ENCODE measurements at regions not wholly inside any gene's neighbourhood (a gene's known extent, or its start where the extent isn't known, plus 50 kb on each side); places are given as distances from the start of the nearest gene placed in this dataset.

DNA sequence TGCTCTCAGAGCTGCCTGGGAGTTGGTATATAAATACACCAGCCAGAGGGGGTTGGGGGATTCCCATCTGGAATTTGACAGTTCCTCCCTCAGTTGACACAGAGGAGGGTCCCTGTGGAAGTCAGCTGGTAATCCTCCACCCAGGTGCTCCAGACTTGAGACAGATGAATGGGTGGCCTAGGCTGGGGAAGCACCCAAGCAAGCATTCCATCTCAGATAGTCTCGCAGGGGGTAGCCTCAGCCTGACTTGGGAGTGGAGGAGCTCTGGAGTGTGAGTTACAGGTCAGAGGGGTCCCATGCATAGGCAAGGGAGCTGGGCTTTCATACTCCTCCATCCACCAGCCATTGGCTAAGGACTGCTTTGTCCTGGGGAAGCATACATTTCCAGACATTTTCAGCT, 229.3 kb upstream of the BCOR start:
- H3K9me3 ChIP-seq (ENCODE audit: control insufficient read depth, low read length) = peaks cover 9% of the 10 kb centered on the region
- H3K9ac ChIP-seq (ENCODE audit: low read length) = no peak overlapping the region
- no peak for DNase-seq (ENCODE audit: low read depth)
- H3K27me3 ChIP-seq (replicated peaks; ENCODE audit: control insufficient read depth, insufficient read depth, low read length) = peaks cover 31% of the 10 kb centered on the region
- H3K36me3 ChIP-seq (ENCODE audit: control insufficient read depth, insufficient read depth, low read length, severe bottlenecking) = no peaks in the 10 kb centered on the region
- H3K4me3 ChIP-seq (ENCODE audit: low read length) = no peak overlapping the region
- no peaks in the 10 kb centered on the region for H3K4me1 ChIP-seq (ENCODE audit: control insufficient read depth, insufficient read depth, low read length)

DNA sequence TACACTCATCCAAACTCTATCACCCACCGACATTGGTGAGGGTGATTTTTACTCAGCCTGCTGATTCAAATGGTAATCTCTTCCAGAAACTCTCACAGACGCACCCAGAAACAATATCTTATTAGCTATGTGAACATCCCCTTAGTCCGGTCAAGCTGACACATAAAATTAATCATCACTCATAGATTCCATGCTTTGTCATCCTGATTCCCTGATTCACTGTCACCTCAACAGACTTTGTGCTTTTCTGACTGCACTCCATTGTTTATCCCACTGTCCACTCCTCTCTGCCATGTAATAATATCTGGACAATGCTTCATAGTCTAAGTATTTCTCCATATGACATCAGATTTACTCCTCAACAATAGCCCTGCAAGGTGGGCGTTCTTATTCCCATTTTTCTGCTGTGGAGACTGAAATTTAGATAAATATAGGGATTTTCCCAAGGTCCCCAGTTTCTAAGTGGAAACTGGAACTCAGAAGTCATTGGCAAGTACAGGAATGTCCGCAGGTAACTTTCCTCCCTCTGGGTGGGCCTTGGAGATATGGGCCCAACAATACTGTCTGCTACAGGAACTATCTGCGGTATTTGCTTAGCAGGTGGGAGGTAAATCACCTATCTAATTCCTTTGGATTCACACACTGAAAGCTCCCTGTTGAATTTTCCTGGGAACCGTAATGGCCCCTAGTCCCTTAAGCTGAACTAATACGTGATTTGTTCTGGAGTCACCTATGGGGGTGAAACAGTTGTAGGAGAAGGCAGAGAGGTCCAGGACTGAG, 228.6 kb upstream of the BCOR start:
- Histone ChIP-seq H3K36me3 (ENCODE audit: control insufficient read depth, insufficient read depth, low read length, severe bottlenecking) (no peaks in the 10 kb centered on the region), H3K9ac (ENCODE audit: low read length) (no peak overlapping the region), H3K4me1 (ENCODE audit: control insufficient read depth, insufficient read depth, low read length) (no peaks in the 10 kb centered on the region), H3K9me3 (ENCODE audit: control insufficient read depth, low read length) (peaks cover 16% of the 10 kb centered on the region), H3K27me3 (replicated peaks; ENCODE audit: control insufficient read depth, insufficient read depth, low read length) (peaks cover 32% of the 10 kb centered on the region), H3K4me3 (ENCODE audit: low read length) (no peak overlapping the region)
- no peak for DNase-seq (ENCODE audit: low read depth)

DNA sequence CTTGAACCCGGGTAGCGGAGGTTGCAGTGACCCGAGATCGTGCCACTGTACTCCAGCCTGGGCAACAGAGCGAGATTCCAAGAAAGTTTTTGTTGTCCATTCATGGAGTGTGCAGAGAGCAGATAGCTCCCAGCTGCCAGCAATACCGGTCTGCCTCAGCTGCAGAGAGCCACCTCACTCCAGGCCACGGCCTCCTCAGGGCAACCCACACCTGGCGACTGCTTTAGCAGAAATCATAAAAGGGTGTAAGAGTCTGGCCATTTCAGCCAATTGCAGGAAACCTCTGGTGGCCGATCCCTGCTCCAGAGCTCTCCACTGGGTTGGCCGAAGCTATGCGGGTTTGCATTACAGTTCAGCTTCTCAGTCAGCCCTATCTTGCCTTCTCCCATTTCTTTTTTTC, 227.4 kb upstream of the BCOR start:
- H3K36me3 ChIP-seq (ENCODE audit: control insufficient read depth, insufficient read depth, low read length, severe bottlenecking) = no peaks in the 10 kb centered on the region
- H3K9me3 ChIP-seq (ENCODE audit: control insufficient read depth, low read length) = peaks cover 28% of the 10 kb centered on the region
- H3K9ac ChIP-seq (ENCODE audit: low read length) = no peak overlapping the region
- DNase-seq (ENCODE audit: low read depth) = no peak
- H3K27me3 ChIP-seq (replicated peaks; ENCODE audit: control insufficient read depth, insufficient read depth, low read length) = peaks cover 35% of the 10 kb centered on the region
- no peak overlapping the region for H3K4me3 ChIP-seq (ENCODE audit: low read length)
- H3K4me1 ChIP-seq (ENCODE audit: control insufficient read depth, insufficient read depth, low read length) = no peaks in the 10 kb centered on the region

DNA sequence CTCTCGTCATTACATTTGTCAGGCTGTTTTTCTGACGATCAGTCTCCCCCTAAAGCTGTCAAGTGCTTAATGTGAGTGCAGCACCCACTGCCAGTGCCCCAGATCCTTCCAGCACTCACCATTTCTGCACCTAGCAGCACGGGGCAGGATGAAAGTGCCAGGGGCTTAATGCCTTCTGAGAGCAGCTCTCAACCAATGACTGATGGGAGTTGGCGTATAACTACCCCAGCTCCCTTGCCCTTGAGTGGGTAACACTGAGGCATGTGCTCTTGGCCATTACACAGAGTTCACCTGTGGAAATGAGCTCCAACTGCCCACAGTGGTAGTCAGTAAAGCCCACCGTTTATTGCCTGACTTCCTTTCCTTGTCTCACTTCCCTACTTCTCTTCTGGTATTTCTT, 226.2 kb upstream of the BCOR start:
- no peaks in the 10 kb centered on the region for H3K36me3 ChIP-seq (ENCODE audit: control insufficient read depth, insufficient read depth, low read length, severe bottlenecking)
- no peak overlapping the region for H3K9ac ChIP-seq (ENCODE audit: low read length)
- no peaks in the 10 kb centered on the region for H3K4me1 ChIP-seq (ENCODE audit: control insufficient read depth, insufficient read depth, low read length)
- DNase-seq (ENCODE audit: low read depth) = no peak
- H3K9me3 ChIP-seq (ENCODE audit: control insufficient read depth, low read length) = peaks cover 35% of the 10 kb centered on the region
- H3K4me3 ChIP-seq (ENCODE audit: low read length) = no peak overlapping the region
- H3K27me3 ChIP-seq (replicated peaks; ENCODE audit: control insufficient read depth, insufficient read depth, low read length) = peaks cover 27% of the 10 kb centered on the region

DNA sequence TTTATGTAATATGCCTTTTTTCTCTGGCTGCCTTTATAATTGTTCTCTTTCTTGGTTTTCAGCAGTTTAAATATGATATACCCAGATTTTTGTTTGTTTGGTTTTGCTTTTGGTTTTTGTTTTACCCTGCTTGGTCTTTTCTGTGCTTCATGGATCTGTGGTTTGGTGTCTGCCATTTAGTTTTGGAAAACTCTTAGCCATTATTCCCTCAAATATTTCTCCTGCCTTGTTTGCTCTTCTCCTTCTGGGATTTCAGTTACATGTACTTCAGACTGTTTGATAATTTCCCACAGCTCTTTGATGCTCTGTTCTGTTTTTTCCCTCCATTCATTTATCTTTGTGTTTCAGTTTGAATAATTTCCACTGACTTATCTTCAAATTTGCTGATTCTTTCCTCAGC, 223.1 kb upstream of the BCOR start:
- no peaks in the 10 kb centered on the region for H3K36me3 ChIP-seq (ENCODE audit: control insufficient read depth, insufficient read depth, low read length, severe bottlenecking)
- H3K4me1 ChIP-seq (ENCODE audit: control insufficient read depth, insufficient read depth, low read length) = no peaks in the 10 kb centered on the region
- no peak for DNase-seq (ENCODE audit: low read depth)
- peaks cover 23% of the 10 kb centered on the region for H3K27me3 ChIP-seq (replicated peaks; ENCODE audit: control insufficient read depth, insufficient read depth, low read length)
- H3K9ac ChIP-seq (ENCODE audit: low read length) = no peak overlapping the region
- peaks cover 63% of the 10 kb centered on the region for H3K9me3 ChIP-seq (ENCODE audit: control insufficient read depth, low read length)
- H3K4me3 ChIP-seq (ENCODE audit: low read length) = no peak overlapping the region

DNA sequence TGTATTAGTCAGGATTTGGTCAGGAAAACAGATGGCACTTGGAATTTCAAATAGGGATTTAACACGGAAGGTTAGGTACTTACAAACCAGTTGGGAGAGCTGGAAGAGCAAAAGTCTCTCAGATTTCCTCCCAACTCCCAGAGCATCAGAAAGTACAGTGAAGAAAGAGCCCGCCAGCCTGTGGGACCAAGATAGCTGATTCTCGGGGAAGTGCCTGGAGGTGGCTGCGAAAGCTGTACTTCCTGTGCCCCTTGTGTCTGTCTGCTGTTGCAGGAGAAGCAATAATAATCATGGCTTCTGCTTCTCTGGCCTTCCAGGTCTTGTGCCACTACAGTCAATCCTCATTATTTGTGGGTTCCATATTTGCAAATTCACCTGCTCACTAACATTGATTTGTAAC, 221.0 kb upstream of the BCOR start:
- H3K9me3 ChIP-seq (ENCODE audit: control insufficient read depth, low read length) = peaks cover 79% of the 10 kb centered on the region
- peaks cover 23% of the 10 kb centered on the region for H3K27me3 ChIP-seq (replicated peaks; ENCODE audit: control insufficient read depth, insufficient read depth, low read length)
- H3K4me3 ChIP-seq (ENCODE audit: low read length) = no peak overlapping the region
- H3K4me1 ChIP-seq (ENCODE audit: control insufficient read depth, insufficient read depth, low read length) = no peaks in the 10 kb centered on the region
- no peak for DNase-seq (ENCODE audit: low read depth)
- no peak overlapping the region for H3K9ac ChIP-seq (ENCODE audit: low read length)
- H3K36me3 ChIP-seq (ENCODE audit: control insufficient read depth, insufficient read depth, low read length, severe bottlenecking) = no peaks in the 10 kb centered on the region

DNA sequence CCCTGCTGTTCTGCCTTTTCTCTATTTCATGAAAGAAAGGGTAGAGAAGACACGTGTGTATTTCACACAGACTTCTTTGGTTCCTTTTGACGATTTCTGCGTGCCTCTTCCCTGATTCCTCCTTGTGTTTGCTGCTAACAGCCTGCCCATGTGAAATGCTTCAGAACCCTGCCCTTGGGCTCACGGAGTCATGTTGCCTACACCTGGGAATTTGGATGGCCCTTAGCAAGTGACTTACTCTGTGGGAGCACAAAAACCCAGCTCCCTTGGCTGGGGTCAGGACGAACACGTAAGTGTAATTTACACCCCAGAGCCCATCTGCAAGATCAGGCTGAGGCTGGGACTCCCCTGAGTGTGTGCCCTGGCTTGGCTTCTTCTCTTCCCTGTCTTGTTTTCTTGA, 220.3 kb upstream of the BCOR start:
- no peak overlapping the region for H3K9ac ChIP-seq (ENCODE audit: low read length)
- H3K4me1 ChIP-seq (ENCODE audit: control insufficient read depth, insufficient read depth, low read length) = no peaks in the 10 kb centered on the region
- no peak for DNase-seq (ENCODE audit: low read depth)
- H3K9me3 ChIP-seq (ENCODE audit: control insufficient read depth, low read length) = peaks cover 84% of the 10 kb centered on the region
- H3K36me3 ChIP-seq (ENCODE audit: control insufficient read depth, insufficient read depth, low read length, severe bottlenecking) = no peaks in the 10 kb centered on the region
- peaks cover 27% of the 10 kb centered on the region for H3K27me3 ChIP-seq (replicated peaks; ENCODE audit: control insufficient read depth, insufficient read depth, low read length)
- H3K4me3 ChIP-seq (ENCODE audit: low read length) = no peak overlapping the region

DNA sequence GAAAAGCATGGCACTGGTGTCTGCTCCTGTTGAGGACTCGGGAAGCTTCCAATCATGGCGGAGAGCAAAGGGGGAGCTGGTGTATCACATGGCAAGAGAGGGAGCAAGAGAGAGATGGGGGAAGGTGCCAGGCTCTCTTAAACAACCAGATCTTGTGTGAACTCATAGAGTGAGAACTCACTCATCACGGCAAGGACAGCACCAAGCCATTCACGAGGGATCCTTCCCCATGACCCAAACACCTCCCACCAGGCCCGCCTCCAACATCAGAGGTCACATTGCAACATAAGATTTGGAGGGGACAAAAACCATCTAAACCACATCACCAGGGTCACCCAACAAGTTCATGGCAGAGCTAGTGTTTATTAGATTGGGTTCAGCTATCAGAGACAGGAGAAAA, 218.7 kb upstream of the BCOR start:
- no peak for DNase-seq (ENCODE audit: low read depth)
- no peak overlapping the region for H3K4me3 ChIP-seq (ENCODE audit: low read length)

DNA sequence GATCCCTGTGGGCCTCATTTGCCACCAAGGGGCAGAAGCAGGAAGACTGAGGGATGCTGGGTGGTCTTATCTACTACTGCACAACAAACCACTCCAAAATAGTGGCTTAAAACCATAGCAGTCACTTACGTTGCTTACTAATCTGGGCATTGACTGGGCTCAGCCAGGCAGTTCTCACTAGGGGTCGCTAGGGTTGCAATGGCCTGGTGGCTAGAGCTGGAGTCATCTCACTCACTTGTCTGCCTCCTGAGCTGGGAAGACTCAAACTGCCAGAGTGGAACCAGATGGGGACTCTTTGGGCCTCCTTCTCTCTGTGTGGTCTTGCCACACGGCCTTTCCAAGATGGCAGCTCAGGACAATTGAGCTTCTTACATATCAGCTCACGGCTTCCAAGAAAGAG, 216.3 kb upstream of the BCOR start:
- Histone ChIP-seq H3K4me3 (ENCODE audit: low read length) (no peak overlapping the region), H3K27me3 (replicated peaks; ENCODE audit: control insufficient read depth, insufficient read depth, low read length) (peaks cover 32% of the 10 kb centered on the region), H3K9ac (ENCODE audit: low read length) (no peak overlapping the region), H3K4me1 (ENCODE audit: control insufficient read depth, insufficient read depth, low read length) (no peaks in the 10 kb centered on the region), H3K9me3 (ENCODE audit: control insufficient read depth, low read length) (peaks cover 57% of the 10 kb centered on the region), H3K36me3 (ENCODE audit: control insufficient read depth, insufficient read depth, low read length, severe bottlenecking) (no peaks in the 10 kb centered on the region)
- DNase-seq (ENCODE audit: low read depth) = no peak

More for the DNA sequence above, 218.7 kb upstream of the BCOR start:
- Histone ChIP-seq H3K4me1 (ENCODE audit: control insufficient read depth, insufficient read depth, low read length) (no peaks in the 10 kb centered on the region), H3K36me3 (ENCODE audit: control insufficient read depth, insufficient read depth, low read length, severe bottlenecking) (no peaks in the 10 kb centered on the region), H3K9ac (ENCODE audit: low read length) (no peak overlapping the region), H3K27me3 (replicated peaks; ENCODE audit: control insufficient read depth, insufficient read depth, low read length) (peaks cover 36% of the 10 kb centered on the region), H3K9me3 (ENCODE audit: control insufficient read depth, low read length) (peaks cover 77% of the 10 kb centered on the region)

DNA sequence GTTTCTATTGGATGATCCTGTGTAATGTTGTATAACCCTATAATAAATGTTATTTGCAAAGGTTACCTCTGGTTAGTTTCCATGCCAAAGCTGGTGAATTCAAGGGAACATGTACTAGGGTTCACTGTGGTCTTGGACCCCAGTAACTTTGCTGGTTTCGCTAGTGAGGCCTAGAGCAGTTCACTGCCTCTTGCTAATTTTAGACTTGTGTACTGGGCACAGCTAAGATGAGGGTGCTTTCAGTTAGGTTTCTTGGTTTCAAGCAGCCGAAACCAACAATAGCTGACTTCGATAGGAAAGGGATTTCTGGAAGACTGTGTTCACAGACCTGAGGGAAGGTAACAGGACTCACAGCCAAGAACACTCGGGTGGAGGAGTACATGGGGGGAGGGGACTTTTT, 215.5 kb upstream of the BCOR start:
- Histone ChIP-seq H3K36me3 (ENCODE audit: control insufficient read depth, insufficient read depth, low read length, severe bottlenecking) (no peaks in the 10 kb centered on the region), H3K9me3 (ENCODE audit: control insufficient read depth, low read length) (peaks cover 51% of the 10 kb centered on the region), H3K4me1 (ENCODE audit: control insufficient read depth, insufficient read depth, low read length) (no peaks in the 10 kb centered on the region), H3K27me3 (replicated peaks; ENCODE audit: control insufficient read depth, insufficient read depth, low read length) (peaks cover 34% of the 10 kb centered on the region), H3K9ac (ENCODE audit: low read length) (no peak overlapping the region), H3K4me3 (ENCODE audit: low read length) (no peak overlapping the region)
- no peak for DNase-seq (ENCODE audit: low read depth)

DNA sequence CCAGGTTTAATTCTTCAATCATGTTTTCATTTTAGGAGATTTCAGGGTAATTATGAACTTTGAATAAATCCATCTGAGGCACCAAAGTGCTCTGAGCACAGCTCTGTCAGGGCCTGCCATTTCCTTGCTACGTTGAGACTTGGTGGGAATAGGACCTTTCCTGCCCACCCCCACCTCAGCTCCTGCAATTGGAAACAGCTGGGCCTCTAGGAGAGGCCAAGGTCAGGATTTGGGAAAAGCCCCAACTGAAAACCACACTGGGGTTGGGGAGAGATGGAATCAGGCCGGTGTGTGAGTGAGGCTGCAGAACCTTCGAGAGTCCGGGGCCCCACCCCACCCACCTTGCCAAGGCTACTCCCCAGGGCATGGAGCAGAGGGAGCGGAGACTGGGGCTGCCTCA, 212.7 kb upstream of the BCOR start:
- Histone ChIP-seq H3K9ac (ENCODE audit: low read length) (no peak overlapping the region), H3K36me3 (ENCODE audit: control insufficient read depth, insufficient read depth, low read length, severe bottlenecking) (no peaks in the 10 kb centered on the region), H3K4me3 (ENCODE audit: low read length) (no peak overlapping the region), H3K9me3 (ENCODE audit: control insufficient read depth, low read length) (peaks cover 39% of the 10 kb centered on the region), H3K27me3 (replicated peaks; ENCODE audit: control insufficient read depth, insufficient read depth, low read length) (peaks cover 46% of the 10 kb centered on the region), H3K4me1 (ENCODE audit: control insufficient read depth, insufficient read depth, low read length) (no peaks in the 10 kb centered on the region)
- DNase-seq (ENCODE audit: low read depth) = no peak

DNA sequence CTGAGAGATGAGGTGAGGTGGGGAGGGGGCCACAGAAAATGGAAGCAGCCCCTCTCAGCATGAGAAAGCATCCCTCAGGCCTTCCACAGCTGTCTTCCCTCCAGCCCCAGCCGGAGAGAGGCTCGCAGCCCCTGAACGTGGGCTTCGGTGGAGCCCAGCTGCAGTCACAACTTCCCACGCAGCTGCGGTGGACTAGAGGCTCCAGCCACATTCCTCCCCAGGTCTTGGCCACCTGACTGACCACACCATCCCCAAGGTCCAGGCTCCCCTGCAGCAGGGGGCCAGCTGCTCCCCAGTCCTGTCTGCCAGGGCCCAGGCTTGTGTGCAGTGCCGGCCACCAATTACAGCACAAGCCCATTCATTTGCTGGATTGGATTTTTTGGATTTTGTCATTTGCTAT, 212.3 kb upstream of the BCOR start:
- Histone ChIP-seq H3K4me1 (ENCODE audit: control insufficient read depth, insufficient read depth, low read length) (no peaks in the 10 kb centered on the region), H3K36me3 (ENCODE audit: control insufficient read depth, insufficient read depth, low read length, severe bottlenecking) (no peaks in the 10 kb centered on the region), H3K27me3 (replicated peaks; ENCODE audit: control insufficient read depth, insufficient read depth, low read length) (peaks cover 46% of the 10 kb centered on the region), H3K9ac (ENCODE audit: low read length) (no peak overlapping the region), H3K9me3 (ENCODE audit: control insufficient read depth, low read length) (peaks cover 35% of the 10 kb centered on the region), H3K4me3 (ENCODE audit: low read length) (no peak overlapping the region)
- no peak for DNase-seq (ENCODE audit: low read depth)

Measured in adipocyte (in vitro differentiated cells).